K562 (cell line): ENCODE measurements at regions not wholly inside any gene's neighbourhood (a gene's known extent, or its start where the extent isn't known, plus 50 kb on each side); places are given as distances from the start of the nearest gene placed in this dataset.

ENCODE experiments used
- CC2D1A ChIP-seq: fragments of 450-650 bp; IDR thresholded peaks from 2 replicates; pipeline ENCODE4 v1.6.1; 2017; ENCODE audit warnings: mild to moderate bottlenecking
- CREB1 ChIP-seq, 2 experiments: sonication (generic) in 1 of 2; formaldehyde crosslinking in 1 of 2; IDR thresholded peaks; 2 replicates each; pipeline versions ENCODE4 v1.6.1 to v1.8.0; 2012 to 2022; ENCODE audit warnings: inconsistent platforms in 1 of 2, mild to moderate bottlenecking in 1 of 2, missing genetic modification reagents in 1 of 2, moderate library complexity in 1 of 2
- FOXP1 ChIP-seq: sonication (generic); formaldehyde crosslinking; IDR thresholded peaks from 2 replicates; pipeline ENCODE4 v1.8.0; 2022; ENCODE audit warnings: mild to moderate bottlenecking, missing genetic modification reagents
- KAT2B ChIP-seq: IDR thresholded peaks from one replicate; pipeline ENCODE4 v1.6.1; 2012; ENCODE audit warnings: low read depth, mild to moderate bottlenecking, control low read depth, inconsistent platforms, low read length, moderate library complexity
- PHF8 ChIP-seq: fragments of 200-600 bp; sonication (generic); IDR thresholded peaks from 2 replicates; pipeline ENCODE4 v1.6.1; 2012; ENCODE audit warnings: mixed run types, mild to moderate bottlenecking, inconsistent platforms, low read length, moderate library complexity, borderline replicate concordance
- RFX7 ChIP-seq: fragments of 250-450 bp; sonication (Bioruptor Pico); IDR thresholded peaks from 2 replicates; pipeline ENCODE4 v1.5.1; 2021; ENCODE audit warnings: mild to moderate bottlenecking
- SIN3A ChIP-seq, 2 experiments: fragments of 150-350 bp in 1 of 2; IDR thresholded peaks; 2 replicates each; pipeline ENCODE4 v1.6.1; 2011 to 2016; ENCODE audit warnings: borderline replicate concordance in 2 of 2, low read depth in 2 of 2, low read length in 2 of 2, mild to moderate bottlenecking in 2 of 2, moderate library complexity in 2 of 2; ENCODE audit not compliant: control insufficient read depth in 1 of 2
- SIX5 ChIP-seq, 2 experiments: IDR thresholded peaks; 2 replicates each; pipeline ENCODE4 v1.6.1; 2011; ENCODE audit warnings: low read length in 2 of 2, borderline replicate concordance in 1 of 2, low read depth in 1 of 2, mild to moderate bottlenecking in 1 of 2, moderate library complexity in 1 of 2; ENCODE audit not compliant: insufficient read depth in 1 of 2
- SREBF2 ChIP-seq: sonication (generic); formaldehyde crosslinking; IDR thresholded peaks from 2 replicates; pipeline ENCODE4 v1.4.0; 2020; ENCODE audit warnings: mild to moderate bottlenecking, missing genetic modification reagents
- TAF15 ChIP-seq: fragments of 200-400 bp; formaldehyde crosslinking; IDR thresholded peaks from 2 replicates; pipeline ENCODE4 v1.6.1; 2017; ENCODE audit warnings: mild to moderate bottlenecking, low read depth, low read length, moderate library complexity
- ZNF76 ChIP-seq: fragments of 250-450 bp; sonication (Bioruptor Pico); IDR thresholded peaks from 2 replicates; pipeline ENCODE4 v1.4.0; 2020; ENCODE audit warnings: mild to moderate bottlenecking, moderate library complexity, borderline replicate concordance
- TF ChIP-seq, protein P1 (sequence below): fragments of 250-450 bp; sonication (Bioruptor Pico); IDR thresholded peaks from 2 replicates; pipeline ENCODE4 v1.5.0; 2020; ENCODE audit warnings: mild to moderate bottlenecking, borderline replicate concordance
- TF ChIP-seq, protein P2 (sequence below), 3 experiments: IDR thresholded peaks in 2 of 3; conservative IDR thresholded peaks in 1 of 3; 2 replicates each; pipeline ENCODE4 v1.5.1; 2011 to 2012; ENCODE audit warnings: low read length in 3 of 3, mild to moderate bottlenecking in 3 of 3, control low read depth in 2 of 3, improper control_type of control experiment in 1 of 3, inconsistent platforms in 1 of 3, low read depth in 1 of 3, mixed read lengths in 1 of 3, moderate library complexity in 1 of 3; ENCODE audit not compliant: insufficient read depth in 2 of 3
- TF ChIP-seq, protein P3 (sequence below), 2 experiments: fragments of 200-800 bp in 1 of 2; sonication (Bioruptor generic) in 1 of 2; sonication (generic) in 1 of 2; formaldehyde crosslinking in 1 of 2; IDR thresholded peaks in 1 of 2; conservative IDR thresholded peaks in 1 of 2; 2 replicates each; pipeline versions ENCODE4 v1.5.0 to v1.6.1; 2016 to 2020; ENCODE audit warnings: missing compliant biosample characterization in 1 of 2, missing genetic modification characterization in 1 of 2, missing genetic modification reagents in 1 of 2

DNA sequence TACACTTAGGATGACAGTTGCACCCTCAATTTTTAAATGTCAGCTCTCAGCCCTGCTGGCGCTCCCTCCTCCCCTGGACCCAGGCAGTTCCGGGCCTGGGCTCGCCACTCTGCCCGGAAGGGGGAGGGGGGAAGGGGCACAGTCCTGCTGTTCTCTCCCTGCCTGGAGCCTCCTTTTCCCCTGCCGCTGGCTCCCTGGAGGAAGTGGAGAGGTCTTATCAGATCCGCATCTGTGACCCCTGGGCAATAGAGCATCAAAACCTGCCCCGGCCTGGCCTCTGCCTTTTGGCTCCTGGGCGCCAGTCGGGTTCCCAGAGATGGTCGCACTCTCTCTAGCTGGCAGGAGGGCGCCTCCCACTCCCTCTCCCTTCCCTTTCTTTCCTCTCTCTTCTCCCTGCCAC lies 149.3 kb downstream of the IRF8 start:
- TF ChIP-seq, protein P1, sequence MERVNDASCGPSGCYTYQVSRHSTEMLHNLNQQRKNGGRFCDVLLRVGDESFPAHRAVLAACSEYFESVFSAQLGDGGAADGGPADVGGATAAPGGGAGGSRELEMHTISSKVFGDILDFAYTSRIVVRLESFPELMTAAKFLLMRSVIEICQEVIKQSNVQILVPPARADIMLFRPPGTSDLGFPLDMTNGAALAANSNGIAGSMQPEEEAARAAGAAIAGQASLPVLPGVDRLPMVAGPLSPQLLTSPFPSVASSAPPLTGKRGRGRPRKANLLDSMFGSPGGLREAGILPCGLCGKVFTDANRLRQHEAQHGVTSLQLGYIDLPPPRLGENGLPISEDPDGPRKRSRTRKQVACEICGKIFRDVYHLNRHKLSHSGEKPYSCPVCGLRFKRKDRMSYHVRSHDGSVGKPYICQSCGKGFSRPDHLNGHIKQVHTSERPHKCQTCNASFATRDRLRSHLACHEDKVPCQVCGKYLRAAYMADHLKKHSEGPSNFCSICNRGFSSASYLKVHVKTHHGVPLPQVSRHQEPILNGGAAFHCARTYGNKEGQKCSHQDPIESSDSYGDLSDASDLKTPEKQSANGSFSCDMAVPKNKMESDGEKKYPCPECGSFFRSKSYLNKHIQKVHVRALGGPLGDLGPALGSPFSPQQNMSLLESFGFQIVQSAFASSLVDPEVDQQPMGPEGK (CRISPR knock-in tag) = no peak
- TF ChIP-seq SIX5 (IDR thresholded peaks at IDR 0.05; ENCODE audit: borderline replicate concordance in 1 of 2, insufficient read depth in 1 of 2, low read depth in 1 of 2, low read length in 2 of 2) (no peak), KAT2B (no peak), SIN3A (IDR thresholded peaks at IDR 0.05; ENCODE audit: borderline replicate concordance in 2 of 2, control insufficient read depth in 1 of 2, low read depth in 2 of 2, low read length in 2 of 2) (no peak), CREB1 (IDR thresholded peaks at IDR 0.05) (no peak), CREB1 (CRISPR knock-in tag; IDR thresholded peaks at IDR 0.05) (no peak), RFX7 (CRISPR knock-in tag) (no peak), SREBF2 (CRISPR knock-in tag) (no peak), FOXP1 (CRISPR knock-in tag) (no peak), ZNF76 (CRISPR knock-in tag) (no peak), PHF8 (no peak), TAF15 (no peak), CC2D1A (no peak)
- TF ChIP-seq, protein P2, sequence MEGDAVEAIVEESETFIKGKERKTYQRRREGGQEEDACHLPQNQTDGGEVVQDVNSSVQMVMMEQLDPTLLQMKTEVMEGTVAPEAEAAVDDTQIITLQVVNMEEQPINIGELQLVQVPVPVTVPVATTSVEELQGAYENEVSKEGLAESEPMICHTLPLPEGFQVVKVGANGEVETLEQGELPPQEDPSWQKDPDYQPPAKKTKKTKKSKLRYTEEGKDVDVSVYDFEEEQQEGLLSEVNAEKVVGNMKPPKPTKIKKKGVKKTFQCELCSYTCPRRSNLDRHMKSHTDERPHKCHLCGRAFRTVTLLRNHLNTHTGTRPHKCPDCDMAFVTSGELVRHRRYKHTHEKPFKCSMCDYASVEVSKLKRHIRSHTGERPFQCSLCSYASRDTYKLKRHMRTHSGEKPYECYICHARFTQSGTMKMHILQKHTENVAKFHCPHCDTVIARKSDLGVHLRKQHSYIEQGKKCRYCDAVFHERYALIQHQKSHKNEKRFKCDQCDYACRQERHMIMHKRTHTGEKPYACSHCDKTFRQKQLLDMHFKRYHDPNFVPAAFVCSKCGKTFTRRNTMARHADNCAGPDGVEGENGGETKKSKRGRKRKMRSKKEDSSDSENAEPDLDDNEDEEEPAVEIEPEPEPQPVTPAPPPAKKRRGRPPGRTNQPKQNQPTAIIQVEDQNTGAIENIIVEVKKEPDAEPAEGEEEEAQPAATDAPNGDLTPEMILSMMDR (IDR thresholded peaks at IDR 0.05 in 2 of 3, conservative IDR thresholded peaks at IDR 0.05 in 1 of 3; ENCODE audit: insufficient read depth in 2 of 3, low read depth in 1 of 3, low read length in 3 of 3) = no peak
- TF ChIP-seq, protein P3, sequence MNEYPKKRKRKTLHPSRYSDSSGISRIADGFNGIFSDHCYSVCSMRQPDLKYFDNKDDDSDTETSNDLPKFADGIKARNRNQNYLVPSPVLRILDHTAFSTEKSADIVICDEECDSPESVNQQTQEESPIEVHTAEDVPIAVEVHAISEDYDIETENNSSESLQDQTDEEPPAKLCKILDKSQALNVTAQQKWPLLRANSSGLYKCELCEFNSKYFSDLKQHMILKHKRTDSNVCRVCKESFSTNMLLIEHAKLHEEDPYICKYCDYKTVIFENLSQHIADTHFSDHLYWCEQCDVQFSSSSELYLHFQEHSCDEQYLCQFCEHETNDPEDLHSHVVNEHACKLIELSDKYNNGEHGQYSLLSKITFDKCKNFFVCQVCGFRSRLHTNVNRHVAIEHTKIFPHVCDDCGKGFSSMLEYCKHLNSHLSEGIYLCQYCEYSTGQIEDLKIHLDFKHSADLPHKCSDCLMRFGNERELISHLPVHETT (CRISPR knock-in tag; conservative IDR thresholded peaks at IDR 0.05 in 1 of 2, IDR thresholded peaks at IDR 0.05 in 1 of 2) = no peak
